Prostate gland (tissue), 2 donors: ENCODE measurements at regions not wholly inside any gene's neighbourhood (a gene's known extent, or its start where the extent isn't known, plus 50 kb on each side); places are given as distances from the start of the nearest gene placed in this dataset.

ENCODE experiments used
- DNase-seq: peaks from one replicate; pipeline ENCODE4 v3.0.0-alpha.2; 2019; ENCODE audit warnings: low spot score
- H3K27ac ChIP-seq, 2 donors: fragments of 200-600 bp; sonication (generic); 2 replicates each; pipeline ENCODE4 v1.5.1; 2017 to 2019
- H3K27me3 ChIP-seq: fragments of 200-600 bp; sonication (generic); replicated peaks from 2 replicates; pipeline ENCODE4 v1.5.1; 2019; ENCODE audit not compliant: insufficient read depth
- H3K36me3 ChIP-seq, 2 donors: fragments of 200-600 bp; sonication (generic); 1 replicate in 1 of 2; 2 replicates in 1 of 2; pipeline versions ENCODE4 v1.5.1 to v1.8.1; 2017 to 2019
- H3K4me1 ChIP-seq: fragments of 200-600 bp; sonication (generic); replicated peaks from 2 replicates; pipeline ENCODE4 v1.5.1; 2019
- H3K4me3 ChIP-seq, 2 donors: fragments of 200-600 bp; sonication (generic); 2 replicates each; pipeline ENCODE4 v1.5.1; 2017 to 2019
- H3K9me3 ChIP-seq: fragments of 200-600 bp; sonication (generic); 2 replicates; pipeline ENCODE4 v1.5.1; 2017
- CTCF ChIP-seq, 4 experiments: fragments of 200-600 bp in 2 of 4; fragments of 450-650 bp in 2 of 4; sonication (generic) in 2 of 4; IDR thresholded peaks; 1 replicate in 3 of 4; 2 replicates in 1 of 4; pipeline ENCODE4 v1.5.1; 2016 to 2019; ENCODE audit warnings: antibody characterized with exemption in 4 of 4, mild to moderate bottlenecking in 2 of 4, moderate library complexity in 2 of 4
- POLR2A ChIP-seq: fragments of 450-650 bp; IDR thresholded peaks from one replicate; pipeline ENCODE4 v1.6.1; 2016; ENCODE audit warnings: antibody characterized with exemption, mild to moderate bottlenecking
- POLR2AphosphoS5 ChIP-seq: sonication (generic); formaldehyde crosslinking; IDR thresholded peaks from one replicate; pipeline ENCODE4 v1.6.1; 2017; ENCODE audit warnings: antibody characterized with exemption
- WGBS: methylation state at CpG from one replicate; pipeline ENCODE4 v1.1.5; 2018; 5-methylcytosine and 5-hydroxymethylcytosine counted together
- intact Hi-C: fragments of 100-400 bp; cut with DNase I; formaldehyde crosslinking; loops from one replicate; pipeline ENCODE4 v1.14.2; 2022

GRCh38 chr2:52072949-52073348 lies 1041.0 kb upstream of the NRXN1 start:
- DNase-seq: no peak
- WGBS: 77% methylated on average over 2 of the region's 2 CpGs
- no peak overlapping the region for H3K27ac ChIP-seq
- H3K36me3 ChIP-seq: no peaks in the 10 kb centered on the region
- intact Hi-C loops: no loop called here
- TF ChIP-seq POLR2A (no peak), CTCF (IDR thresholded peaks at IDR 0.05) (no peak)
- no peaks in the 10 kb centered on the region for H3K27me3 ChIP-seq
- H3K4me1 ChIP-seq: no peaks in the 10 kb centered on the region
- H3K4me3 ChIP-seq: no peak overlapping the region
- H3K9me3 ChIP-seq: no peaks in the 10 kb centered on the region

- no peak for DNase-seq
- Histone ChIP-seq H3K36me3 (no peaks in the 10 kb centered on the region), H3K4me3 (no peak overlapping the region), H3K27me3 (no peaks in the 10 kb centered on the region), H3K4me1 (no peaks in the 10 kb centered on the region), H3K27ac (no peak overlapping the region), H3K9me3 (no peaks in the 10 kb centered on the region)
- TF ChIP-seq POLR2AphosphoS5 (no peak), POLR2A (no peak), CTCF (IDR thresholded peaks at IDR 0.05) (no peak)
- intact Hi-C loops: no loop called here
- WGBS: 100% methylated on average over 1 of the region's 1 CpG
Measured at GRCh38 chr2:52070665-52071064, 1038.7 kb upstream of the NRXN1 start.

GRCh38 chr2:52064234-52064633 lies 1032.3 kb upstream of the NRXN1 start:
- TF ChIP-seq POLR2AphosphoS5 (no peak), CTCF (IDR thresholded peaks at IDR 0.05) (no peak), POLR2A (no peak)
- no peak overlapping the region for H3K27ac ChIP-seq
- WGBS: 96% methylated on average over 4 of the region's 4 CpGs
- intact Hi-C loops: no loop called here
- H3K27me3 ChIP-seq: no peaks in the 10 kb centered on the region
- no peaks in the 10 kb centered on the region for H3K36me3 ChIP-seq
- no peaks in the 10 kb centered on the region for H3K9me3 ChIP-seq
- no peak overlapping the region for H3K4me3 ChIP-seq
- H3K4me1 ChIP-seq: no peaks in the 10 kb centered on the region
- no peak for DNase-seq

GRCh38 chr2:52054824-52055223 lies 1022.9 kb upstream of the NRXN1 start:
- Histone ChIP-seq H3K27ac (no peak overlapping the region), H3K4me1 (no peaks in the 10 kb centered on the region), H3K9me3 (no peaks in the 10 kb centered on the region), H3K4me3 (no peak overlapping the region), H3K36me3 (no peaks in the 10 kb centered on the region), H3K27me3 (no peaks in the 10 kb centered on the region)
- TF ChIP-seq CTCF (IDR thresholded peaks at IDR 0.05) (no peak), POLR2A (no peak)
- intact Hi-C loops: no loop called here
- DNase-seq: no peak
- 49% methylated on average over 3 of the region's 3 CpGs for WGBS

GRCh38 chr2:52036853-52037252 lies 1004.9 kb upstream of the NRXN1 start:
- no peaks in the 10 kb centered on the region for H3K4me1 ChIP-seq
- no peak for DNase-seq
- H3K9me3 ChIP-seq: no peaks in the 10 kb centered on the region
- 87% methylated on average over 1 of the region's 1 CpG for WGBS
- no peak overlapping the region for H3K4me3 ChIP-seq
- H3K36me3 ChIP-seq: no peaks in the 10 kb centered on the region
- TF ChIP-seq POLR2AphosphoS5 (no peak), CTCF (IDR thresholded peaks at IDR 0.05) (no peak), POLR2A (no peak)
- H3K27ac ChIP-seq: no peak overlapping the region
- intact Hi-C loops: no loop called here
- no peaks in the 10 kb centered on the region for H3K27me3 ChIP-seq
